Stomach (tissue), 4 donors: ENCODE measurements at regions not wholly inside any gene's neighbourhood (a gene's known extent, or its start where the extent isn't known, plus 50 kb on each side); places are given as distances from the start of the nearest gene placed in this dataset.
"Not testable (repeated sequence)": the region's sequence is repeated elsewhere in the genome, so short reads cannot be mapped to it uniquely, and the experiment has no call there.

Experiments used
- CTCF ChIP-seq, 7 experiments: fragments of 450-650 bp in 4 of 7; fragments of 200-600 bp in 3 of 7; sonication (generic) in 3 of 7; IDR thresholded peaks; one replicate each; pipeline ENCODE4 v1.5.1; 2016 to 2019; ENCODE audit warnings: antibody characterized with exemption in 7 of 7, control low read depth in 2 of 7, mild to moderate bottlenecking in 1 of 7
- EP300 ChIP-seq: sonication (generic); formaldehyde crosslinking; IDR thresholded peaks from one replicate; pipeline ENCODE4 v1.6.1; 2017; ENCODE audit warnings: antibody characterized with exemption
- POLR2A ChIP-seq, 4 donors: fragments of 450-650 bp; IDR thresholded peaks; one replicate each; pipeline ENCODE4 v1.6.1; 2016; ENCODE audit warnings: antibody characterized with exemption in 4 of 4, control low read depth in 2 of 4, mild to moderate bottlenecking in 1 of 4, moderate library complexity in 1 of 4
- POLR2AphosphoS5 ChIP-seq, 3 donors: sonication (generic); formaldehyde crosslinking; IDR thresholded peaks; one replicate each; pipeline ENCODE4 v1.6.1; 2016; ENCODE audit warnings: antibody characterized with exemption in 3 of 3

GRCh38 chr20:55629143-55629542 is 376.2 kb downstream of the CBLN4 start:
- not testable (repeated sequence) for TF ChIP-seq POLR2AphosphoS5 (IDR thresholded peaks at IDR 0.05); CTCF (IDR thresholded peaks at IDR 0.05); POLR2A (IDR thresholded peaks at IDR 0.05); EP300
